GM13976 (cell line): ENCODE measurements at regions not wholly inside any gene's neighbourhood (a gene's known extent, or its start where the extent isn't known, plus 50 kb on each side); places are given as distances from the start of the nearest gene placed in this dataset.

Experiments used
- DNase-seq: peaks from one replicate; pipeline ENCODE4 v3.0.0; 2012; ENCODE audit warnings: low spot score
- in situ Hi-C: fragments of 300-500 bp; cut with MboI; formaldehyde crosslinking; loops from one replicate; pipeline ENCODE4 v1.12.0; 2022; ENCODE audit warnings: low sequenced_read_pairs, mixed read lengths, inconsistent platforms; ENCODE audit not compliant: unreplicated experiment
- TF ChIP-seq, protein P1 (sequence below): IDR thresholded peaks from 2 replicates; pipeline ENCODE4 v1.5.1; 2012; ENCODE audit warnings: borderline replicate concordance, mild to moderate bottlenecking; ENCODE audit not compliant: insufficient read depth; ENCODE audit errors: extremely low read depth, missing control alignments, control extremely low read depth

- DNase-seq: no peak
- in situ Hi-C loops: no loop called here
- TF ChIP-seq, protein P1, sequence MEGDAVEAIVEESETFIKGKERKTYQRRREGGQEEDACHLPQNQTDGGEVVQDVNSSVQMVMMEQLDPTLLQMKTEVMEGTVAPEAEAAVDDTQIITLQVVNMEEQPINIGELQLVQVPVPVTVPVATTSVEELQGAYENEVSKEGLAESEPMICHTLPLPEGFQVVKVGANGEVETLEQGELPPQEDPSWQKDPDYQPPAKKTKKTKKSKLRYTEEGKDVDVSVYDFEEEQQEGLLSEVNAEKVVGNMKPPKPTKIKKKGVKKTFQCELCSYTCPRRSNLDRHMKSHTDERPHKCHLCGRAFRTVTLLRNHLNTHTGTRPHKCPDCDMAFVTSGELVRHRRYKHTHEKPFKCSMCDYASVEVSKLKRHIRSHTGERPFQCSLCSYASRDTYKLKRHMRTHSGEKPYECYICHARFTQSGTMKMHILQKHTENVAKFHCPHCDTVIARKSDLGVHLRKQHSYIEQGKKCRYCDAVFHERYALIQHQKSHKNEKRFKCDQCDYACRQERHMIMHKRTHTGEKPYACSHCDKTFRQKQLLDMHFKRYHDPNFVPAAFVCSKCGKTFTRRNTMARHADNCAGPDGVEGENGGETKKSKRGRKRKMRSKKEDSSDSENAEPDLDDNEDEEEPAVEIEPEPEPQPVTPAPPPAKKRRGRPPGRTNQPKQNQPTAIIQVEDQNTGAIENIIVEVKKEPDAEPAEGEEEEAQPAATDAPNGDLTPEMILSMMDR: no peak
Observed at GRCh38 chr2:2875831-2876230, 501.8 kb downstream of the EIPR1 start.

DNA sequence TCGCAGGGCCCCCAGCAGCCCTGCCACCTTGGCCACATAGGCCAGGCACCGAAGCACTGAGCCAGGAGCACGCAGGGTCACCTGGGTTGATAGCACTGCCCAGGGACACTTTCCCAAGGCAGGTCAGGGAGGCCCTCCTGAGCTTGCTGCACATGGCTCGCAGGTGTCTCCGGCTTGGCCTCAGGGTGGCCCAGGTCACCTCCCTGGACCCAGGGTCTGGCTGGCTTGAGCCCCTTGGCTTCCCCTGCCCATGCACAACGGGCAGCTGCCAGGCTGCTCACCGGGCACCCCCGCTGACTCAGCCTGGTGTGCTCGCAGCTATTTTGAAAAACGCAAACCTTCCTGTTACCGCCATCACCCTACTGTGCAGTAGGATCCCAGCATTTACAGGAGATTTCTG lies 502.3 kb downstream of the EIPR1 start:
- DNase-seq: no peak
- in situ Hi-C loops: no loop called here
- TF ChIP-seq, protein P1: no peak

DNA sequence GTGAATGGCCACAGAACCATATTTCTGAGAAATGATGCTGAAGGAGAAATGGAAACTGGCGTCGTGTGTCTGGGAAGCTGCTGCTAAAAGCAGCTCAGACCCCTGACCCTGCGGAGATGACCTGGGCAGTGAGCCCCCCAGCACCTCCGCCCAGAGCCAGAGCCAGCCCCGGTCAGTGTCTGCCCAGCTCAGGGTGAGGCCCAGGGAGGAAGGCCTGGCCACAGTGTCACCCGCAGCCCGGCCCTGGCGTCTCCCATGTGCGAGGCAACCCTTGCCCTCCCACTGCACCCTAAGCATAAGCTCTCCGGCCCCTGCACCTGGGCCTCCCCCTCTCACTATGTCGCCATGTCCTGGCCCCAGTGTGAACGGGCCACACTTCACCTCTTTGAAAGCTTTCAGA lies 502.8 kb downstream of the EIPR1 start:
- in situ Hi-C loops: no loop called here
- no peak for DNase-seq
- TF ChIP-seq, protein P1: no peak

DNA sequence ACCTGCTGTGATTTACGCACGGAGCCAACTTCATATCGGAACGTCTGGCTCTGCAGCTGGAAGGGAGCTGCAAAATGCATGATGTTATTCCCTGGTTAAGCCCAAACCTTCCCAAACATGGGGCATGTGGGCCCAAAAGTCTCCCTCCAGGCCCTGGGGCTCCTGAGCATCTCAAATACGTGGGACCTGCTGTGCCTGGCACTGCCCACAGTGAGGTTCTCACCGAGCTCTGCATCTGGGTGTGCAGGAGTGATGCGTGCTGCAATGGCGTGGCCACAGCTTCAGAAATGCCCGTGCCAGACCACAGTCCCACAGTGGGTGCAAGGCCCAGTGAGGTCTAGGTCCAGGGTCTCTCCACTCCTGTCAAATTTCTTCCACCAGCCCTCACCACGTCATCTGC lies 503.3 kb downstream of the EIPR1 start:
- no peak for DNase-seq
- TF ChIP-seq, protein P1: no peak
- in situ Hi-C loops: no loop called here

DNA sequence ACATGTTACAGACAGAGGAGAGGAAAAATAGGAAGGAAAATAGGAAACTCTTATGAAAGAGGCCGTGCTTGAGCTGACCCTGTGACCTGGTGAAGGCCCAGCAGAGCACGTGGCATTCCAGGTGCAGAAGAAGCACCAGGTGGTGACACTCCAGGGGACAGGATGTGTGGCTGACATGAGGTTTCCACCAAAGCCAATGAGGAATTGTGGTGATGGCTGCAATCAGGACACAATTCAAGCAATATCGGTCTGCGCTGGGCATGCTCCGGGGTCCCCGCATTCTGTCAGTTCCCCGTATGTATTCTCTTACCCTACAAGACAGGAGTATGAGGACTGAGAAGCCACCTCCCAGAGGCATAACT lies 504.2 kb downstream of the EIPR1 start:
- in situ Hi-C loops: no loop called here
- TF ChIP-seq, protein P1: no peak

GRCh38 chr2:2872713-2873449 lies 504.7 kb downstream of the EIPR1 start:
- in situ Hi-C loops: no loop called here
- TF ChIP-seq, protein P1: no peak
- DNase-seq: no peak

More for the DNA sequence above, 504.2 kb downstream of the EIPR1 start:
- DNase-seq: no peak
